Neural cell (in vitro differentiated cells): ENCODE measurements at regions not wholly inside any gene's neighbourhood (a gene's known extent, or its start where the extent isn't known, plus 50 kb on each side); places are given as distances from the start of the nearest gene placed in this dataset.
"Not testable (repeated sequence)": the region's sequence is repeated elsewhere in the genome, so short reads cannot be mapped to it uniquely, and the experiment has no call there.

Experiments used
- POLR2AphosphoS5 ChIP-seq: IDR thresholded peaks from 2 replicates; pipeline ENCODE4 v1.6.1; 2012
- RAD21 ChIP-seq: fragments of 450-650 bp; conservative IDR thresholded peaks from 2 replicates; pipeline ENCODE4 v1.6.1; 2014; ENCODE audit warnings: antibody characterized with exemption, mild to moderate bottlenecking, moderate library complexity
- TF ChIP-seq, protein P1 (sequence below): fragments of 450-650 bp; IDR thresholded peaks from 2 replicates; pipeline ENCODE4 v1.5.1; 2014; ENCODE audit warnings: antibody characterized with exemption, mild to moderate bottlenecking, moderate library complexity; ENCODE audit not compliant: poor library complexity, severe bottlenecking
- TF ChIP-seq, protein P2 (sequence below): IDR thresholded peaks from 2 replicates; pipeline ENCODE4 v1.6.1; 2012; ENCODE audit warnings: borderline replicate concordance

- TF ChIP-seq, protein P1, sequence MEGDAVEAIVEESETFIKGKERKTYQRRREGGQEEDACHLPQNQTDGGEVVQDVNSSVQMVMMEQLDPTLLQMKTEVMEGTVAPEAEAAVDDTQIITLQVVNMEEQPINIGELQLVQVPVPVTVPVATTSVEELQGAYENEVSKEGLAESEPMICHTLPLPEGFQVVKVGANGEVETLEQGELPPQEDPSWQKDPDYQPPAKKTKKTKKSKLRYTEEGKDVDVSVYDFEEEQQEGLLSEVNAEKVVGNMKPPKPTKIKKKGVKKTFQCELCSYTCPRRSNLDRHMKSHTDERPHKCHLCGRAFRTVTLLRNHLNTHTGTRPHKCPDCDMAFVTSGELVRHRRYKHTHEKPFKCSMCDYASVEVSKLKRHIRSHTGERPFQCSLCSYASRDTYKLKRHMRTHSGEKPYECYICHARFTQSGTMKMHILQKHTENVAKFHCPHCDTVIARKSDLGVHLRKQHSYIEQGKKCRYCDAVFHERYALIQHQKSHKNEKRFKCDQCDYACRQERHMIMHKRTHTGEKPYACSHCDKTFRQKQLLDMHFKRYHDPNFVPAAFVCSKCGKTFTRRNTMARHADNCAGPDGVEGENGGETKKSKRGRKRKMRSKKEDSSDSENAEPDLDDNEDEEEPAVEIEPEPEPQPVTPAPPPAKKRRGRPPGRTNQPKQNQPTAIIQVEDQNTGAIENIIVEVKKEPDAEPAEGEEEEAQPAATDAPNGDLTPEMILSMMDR: not testable (repeated sequence)
- TF ChIP-seq, protein P2, sequence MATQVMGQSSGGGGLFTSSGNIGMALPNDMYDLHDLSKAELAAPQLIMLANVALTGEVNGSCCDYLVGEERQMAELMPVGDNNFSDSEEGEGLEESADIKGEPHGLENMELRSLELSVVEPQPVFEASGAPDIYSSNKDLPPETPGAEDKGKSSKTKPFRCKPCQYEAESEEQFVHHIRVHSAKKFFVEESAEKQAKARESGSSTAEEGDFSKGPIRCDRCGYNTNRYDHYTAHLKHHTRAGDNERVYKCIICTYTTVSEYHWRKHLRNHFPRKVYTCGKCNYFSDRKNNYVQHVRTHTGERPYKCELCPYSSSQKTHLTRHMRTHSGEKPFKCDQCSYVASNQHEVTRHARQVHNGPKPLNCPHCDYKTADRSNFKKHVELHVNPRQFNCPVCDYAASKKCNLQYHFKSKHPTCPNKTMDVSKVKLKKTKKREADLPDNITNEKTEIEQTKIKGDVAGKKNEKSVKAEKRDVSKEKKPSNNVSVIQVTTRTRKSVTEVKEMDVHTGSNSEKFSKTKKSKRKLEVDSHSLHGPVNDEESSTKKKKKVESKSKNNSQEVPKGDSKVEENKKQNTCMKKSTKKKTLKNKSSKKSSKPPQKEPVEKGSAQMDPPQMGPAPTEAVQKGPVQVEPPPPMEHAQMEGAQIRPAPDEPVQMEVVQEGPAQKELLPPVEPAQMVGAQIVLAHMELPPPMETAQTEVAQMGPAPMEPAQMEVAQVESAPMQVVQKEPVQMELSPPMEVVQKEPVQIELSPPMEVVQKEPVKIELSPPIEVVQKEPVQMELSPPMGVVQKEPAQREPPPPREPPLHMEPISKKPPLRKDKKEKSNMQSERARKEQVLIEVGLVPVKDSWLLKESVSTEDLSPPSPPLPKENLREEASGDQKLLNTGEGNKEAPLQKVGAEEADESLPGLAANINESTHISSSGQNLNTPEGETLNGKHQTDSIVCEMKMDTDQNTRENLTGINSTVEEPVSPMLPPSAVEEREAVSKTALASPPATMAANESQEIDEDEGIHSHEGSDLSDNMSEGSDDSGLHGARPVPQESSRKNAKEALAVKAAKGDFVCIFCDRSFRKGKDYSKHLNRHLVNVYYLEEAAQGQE: not testable (repeated sequence)
- not testable (repeated sequence) for TF ChIP-seq POLR2AphosphoS5, RAD21
These were observed 71.0 kb upstream of the RGPD5 start for GRCh38 chr2:109723153-109723552.
